Midbrain (tissue), 1 donor: ENCODE measurements at regions not wholly inside any gene's neighbourhood (a gene's known extent, or its start where the extent isn't known, plus 50 kb on each side); places are given as distances from the start of the nearest gene placed in this dataset.
A peak's percentile ranks its signal among the peaks of the same experiment; 100 is the strongest.

Source experiments
- DNase-seq: peaks from one replicate; lab custom pipeline; 2025; lab: John Stamatoyannopoulos, UW

GRCh38 chr1:182193908-182194550 lies 132.5 kb upstream of the ZNF648 start:
- DNase-seq: no peak

DNA sequence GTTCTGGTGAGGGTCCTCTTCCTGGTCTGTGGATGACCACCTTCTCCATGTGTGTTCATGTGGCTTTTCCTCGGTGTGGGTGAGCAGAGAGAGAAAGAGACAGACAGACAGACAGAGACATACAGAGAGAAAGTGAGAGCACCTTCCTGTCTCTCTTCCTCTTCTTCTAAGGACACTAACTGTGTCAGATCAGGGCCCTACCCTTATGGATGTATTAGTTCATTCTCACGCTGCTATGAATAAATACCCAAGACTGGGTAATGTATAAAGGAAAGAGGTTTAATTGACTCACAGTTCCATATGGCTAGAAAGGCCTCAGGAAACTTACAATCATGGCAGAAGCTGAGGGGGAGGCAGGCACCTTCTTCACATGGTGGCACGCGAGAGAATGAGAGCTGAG lies 131.5 kb upstream of the ZNF648 start:
- no peak for DNase-seq

GRCh38 chr1:182192215-182192614 lies 130.7 kb upstream of the ZNF648 start:
- DNase-seq: no peak

DNA sequence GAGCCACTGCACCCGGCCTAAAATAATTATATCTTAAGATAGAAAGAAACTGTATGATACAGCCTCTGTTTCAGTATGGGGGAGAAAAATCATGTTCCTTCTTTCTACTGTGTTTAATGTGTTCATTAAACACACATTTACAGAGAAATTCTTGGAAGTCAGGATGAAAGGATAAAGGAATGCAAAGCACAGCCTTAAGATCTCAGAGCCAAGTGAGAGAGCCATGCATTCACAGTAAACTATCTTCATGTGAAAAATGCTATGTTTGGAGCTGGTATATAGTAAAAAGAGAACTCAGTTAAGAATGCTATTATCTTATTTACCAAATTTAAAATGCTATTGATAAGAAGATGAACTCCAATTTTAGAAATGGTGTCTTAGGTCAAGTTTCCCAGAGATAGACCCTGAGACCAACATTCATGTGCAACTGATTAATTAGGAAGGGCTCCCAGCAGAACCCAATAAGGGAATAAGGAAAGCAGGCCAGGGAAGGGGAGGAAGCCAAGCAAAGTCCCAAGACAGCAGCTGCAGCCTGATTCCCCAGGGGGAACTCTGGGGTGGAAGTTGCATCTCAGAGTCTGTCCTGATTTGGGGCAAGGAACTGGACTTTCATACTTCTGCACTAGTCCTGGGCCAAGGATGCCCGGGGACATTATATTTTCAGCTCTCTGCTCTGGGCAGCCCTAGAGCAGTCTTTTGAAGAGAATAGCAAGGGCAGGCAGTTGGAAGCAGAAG lies 130.0 kb upstream of the ZNF648 start:
- no peak for DNase-seq

DNA sequence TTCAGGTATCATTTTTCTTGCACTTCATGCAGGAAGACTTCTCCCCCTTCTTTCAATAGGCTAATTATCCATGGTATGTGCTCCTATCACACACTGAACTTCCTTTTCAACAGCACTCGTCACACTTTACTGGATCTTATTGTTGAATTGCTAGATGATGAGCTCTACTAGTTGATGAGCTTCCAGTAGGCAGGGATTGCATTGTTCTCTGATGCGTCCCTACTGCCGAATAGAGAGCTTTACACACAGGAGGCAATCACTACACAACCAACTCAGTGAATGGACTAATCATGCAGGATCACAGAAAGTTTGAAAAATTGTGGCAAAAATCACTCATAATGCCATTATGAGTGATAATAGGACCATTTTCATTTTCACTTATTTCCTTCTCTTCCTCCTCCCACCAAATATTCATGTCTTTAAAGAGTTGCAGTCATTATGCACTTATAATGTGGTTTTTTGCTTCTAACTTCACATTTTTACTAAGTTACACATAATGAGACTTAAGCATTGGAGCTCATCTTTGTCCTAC lies 128.1 kb upstream of the ZNF648 start:
- DNase-seq: no peak

GRCh38 chr1:182186757-182187146 lies 125.2 kb upstream of the ZNF648 start:
- no peak for DNase-seq

DNA sequence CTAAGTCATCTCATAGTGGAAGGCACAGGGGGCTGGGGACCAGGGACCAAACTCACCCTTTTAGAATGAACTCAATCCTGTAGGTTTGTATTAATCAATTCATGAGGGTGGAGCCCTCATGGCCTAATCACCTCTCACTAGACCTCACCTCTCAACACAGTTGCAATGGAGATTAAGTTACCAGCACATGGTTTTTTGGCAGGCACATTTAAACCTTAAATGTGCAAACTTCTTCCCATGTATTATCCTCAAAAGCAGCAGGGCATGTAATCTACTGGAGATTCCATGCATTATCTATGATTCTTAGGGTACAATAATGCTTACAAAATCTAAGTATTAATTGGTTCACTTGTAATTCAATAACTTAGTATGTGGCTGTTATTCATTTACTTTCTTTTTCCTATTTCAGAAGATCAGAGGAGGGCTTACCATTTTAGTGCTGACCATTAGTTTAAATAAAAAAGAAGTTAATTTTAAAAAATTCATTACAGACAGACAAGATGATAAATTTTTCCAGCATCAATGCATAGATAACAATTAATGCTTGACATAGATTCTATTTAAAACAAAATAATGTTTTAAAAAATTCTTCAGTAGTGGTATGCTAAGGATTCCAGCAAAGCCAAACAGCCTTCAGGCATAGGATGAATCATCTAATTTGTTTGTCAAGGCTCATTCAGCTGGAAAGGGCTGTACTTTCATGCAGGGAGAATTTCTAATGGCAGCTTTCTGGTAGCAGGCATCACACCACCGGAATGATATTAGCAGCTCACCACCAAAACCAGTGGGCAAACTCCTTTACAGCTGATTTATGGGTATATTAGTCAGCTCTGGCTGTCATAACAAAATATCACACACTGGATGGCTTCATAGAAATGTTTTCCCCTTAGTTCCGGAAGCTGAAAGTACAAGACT lies 124.6 kb upstream of the ZNF648 start:
- DNase-seq: no peak

GRCh38 chr1:182185136-182185535 lies 123.6 kb upstream of the ZNF648 start:
- DNase-seq: no peak

- DNase-seq: no peak
These were observed 122.1 kb upstream of the ZNF648 start for GRCh38 chr1:182183606-182184005.

DNA sequence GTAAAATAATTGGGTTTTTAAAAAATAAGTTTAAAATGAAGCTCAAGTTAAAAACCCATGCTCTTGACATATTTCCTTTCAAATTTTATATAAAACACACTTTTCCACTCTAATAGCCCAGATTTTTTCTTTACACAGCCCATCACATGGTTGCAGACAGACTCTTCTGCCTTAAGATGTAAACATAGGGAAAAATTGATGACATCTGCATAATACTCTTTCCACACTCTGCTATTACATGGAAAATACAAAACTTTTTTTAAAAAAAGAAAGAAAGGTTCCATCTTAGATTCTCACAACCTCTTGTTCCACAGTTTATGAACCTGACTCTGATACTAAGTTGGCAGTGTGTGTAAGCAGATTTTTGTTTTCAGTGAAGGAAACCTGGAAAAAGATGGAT lies 120.8 kb upstream of the ZNF648 start:
- DNase-seq: no peak

DNA sequence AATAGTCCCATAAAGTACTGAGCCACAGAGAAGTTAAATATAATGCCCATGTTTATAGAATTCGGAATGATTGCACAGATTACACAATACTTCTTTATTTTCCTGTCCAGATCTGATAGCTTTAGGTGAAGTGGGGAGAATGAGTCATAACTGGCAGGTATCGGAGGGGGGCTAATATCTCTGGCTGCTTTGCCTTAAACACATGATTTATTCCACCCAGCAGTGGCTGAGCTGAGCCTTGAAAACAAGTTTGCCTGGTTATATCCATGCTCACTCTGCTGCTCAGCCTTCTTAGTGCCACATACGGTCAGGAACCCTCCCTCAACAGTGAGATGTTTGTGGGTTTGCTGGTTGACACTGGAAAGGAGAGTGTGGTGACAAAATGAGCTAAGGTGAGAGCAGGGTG lies 119.7 kb upstream of the ZNF648 start:
- no peak for DNase-seq

GRCh38 chr1:182175361-182175931 lies 113.9 kb upstream of the ZNF648 start:
- no peak for DNase-seq

DNA sequence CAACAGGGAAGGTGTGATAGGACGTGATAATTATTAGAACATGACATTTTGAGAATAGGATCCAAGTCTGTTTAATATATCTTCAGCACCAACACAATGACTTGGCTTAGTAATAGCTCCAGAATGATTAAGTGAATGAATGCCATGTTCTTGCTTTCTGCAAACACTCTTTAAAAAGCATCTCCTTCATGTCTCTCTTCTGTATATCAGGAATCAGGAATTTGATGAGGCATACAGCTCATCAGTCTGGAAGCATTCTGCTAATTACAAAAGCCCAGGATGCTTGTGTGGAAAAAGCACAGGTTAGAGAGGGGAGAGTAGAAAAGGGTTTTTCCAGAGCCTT lies 113.0 kb upstream of the ZNF648 start:
- DNase-seq: no peak

DNA sequence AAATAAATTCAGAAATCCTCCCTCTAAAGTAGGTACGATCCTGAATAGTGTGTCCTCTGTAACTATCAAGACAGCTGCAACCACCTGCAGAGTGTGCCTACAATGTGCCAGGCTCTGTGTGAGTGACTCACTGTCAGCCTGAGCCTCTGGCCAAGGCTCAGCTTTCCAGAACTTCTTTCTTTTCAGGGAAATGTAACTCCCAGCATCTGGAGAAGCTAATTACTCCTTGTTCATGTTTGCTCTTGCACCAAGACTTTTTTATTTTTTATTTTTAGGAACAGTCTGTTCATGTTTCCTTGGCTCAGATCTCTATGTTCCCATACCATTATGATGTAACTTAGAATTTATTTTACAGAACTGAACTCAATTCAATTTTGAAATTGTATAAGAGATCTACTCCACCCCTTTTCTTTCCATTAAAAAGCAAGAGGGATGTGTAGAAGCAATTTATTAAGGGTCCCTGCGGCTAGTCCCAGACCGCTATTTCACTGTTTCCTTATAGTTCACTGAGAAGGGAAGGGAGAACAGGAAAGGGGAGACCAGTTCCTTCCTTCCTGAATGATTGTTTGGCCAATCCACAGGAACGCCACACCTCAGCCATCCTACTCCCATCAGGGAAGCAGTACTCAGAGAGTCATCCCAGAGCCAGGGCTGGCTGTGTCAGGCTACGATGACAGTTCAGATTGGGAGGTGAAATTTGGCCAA lies 112.4 kb upstream of the ZNF648 start:
- no peak for DNase-seq

DNA sequence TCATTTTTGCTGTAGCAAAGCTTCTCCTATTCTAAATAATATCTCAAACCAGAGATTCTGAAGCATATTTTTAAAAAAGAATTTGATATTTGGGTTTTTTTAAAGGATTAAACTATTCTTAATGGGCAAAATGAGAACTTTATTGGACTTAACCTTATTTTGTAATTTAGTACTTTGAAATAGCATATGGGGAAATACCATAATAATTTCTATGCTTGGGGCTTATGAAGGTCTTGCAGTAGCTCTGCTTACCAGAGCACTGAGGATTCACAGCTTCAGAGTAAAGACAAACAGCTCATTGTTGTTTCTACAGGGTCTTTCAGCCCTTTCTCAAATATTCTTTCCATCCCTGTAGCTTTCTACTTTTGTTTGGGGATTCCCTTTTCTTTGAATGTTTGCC lies 111.2 kb upstream of the ZNF648 start:
- no peak for DNase-seq

DNA sequence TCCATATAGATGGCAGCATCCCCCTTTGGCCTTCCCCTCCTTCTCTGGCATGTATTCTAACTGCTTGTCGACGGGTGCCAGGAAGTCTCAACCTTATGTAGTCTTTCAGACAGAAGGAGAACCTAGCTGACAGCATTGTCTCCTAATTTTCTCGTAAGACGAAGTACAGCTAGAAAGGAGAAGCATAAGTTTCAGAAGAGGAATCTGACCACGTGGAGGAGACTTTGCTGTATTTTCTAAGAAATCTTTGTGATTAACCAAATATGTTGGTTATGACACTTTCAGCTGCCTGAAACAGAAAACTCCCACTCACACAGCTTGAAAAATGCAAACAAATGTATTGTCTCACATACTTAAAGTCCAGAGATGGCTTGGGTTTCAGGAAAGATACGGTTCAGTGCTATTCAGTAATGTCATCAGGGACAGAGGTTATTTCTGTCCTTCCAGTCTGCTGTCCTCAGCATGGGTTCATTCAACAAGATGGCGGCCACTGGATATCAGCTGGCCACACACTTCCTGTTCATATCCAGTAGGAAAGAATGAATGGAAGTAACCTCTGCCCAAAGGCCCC lies 109.5 kb upstream of the ZNF648 start:
- DNase-seq: no peak

DNA sequence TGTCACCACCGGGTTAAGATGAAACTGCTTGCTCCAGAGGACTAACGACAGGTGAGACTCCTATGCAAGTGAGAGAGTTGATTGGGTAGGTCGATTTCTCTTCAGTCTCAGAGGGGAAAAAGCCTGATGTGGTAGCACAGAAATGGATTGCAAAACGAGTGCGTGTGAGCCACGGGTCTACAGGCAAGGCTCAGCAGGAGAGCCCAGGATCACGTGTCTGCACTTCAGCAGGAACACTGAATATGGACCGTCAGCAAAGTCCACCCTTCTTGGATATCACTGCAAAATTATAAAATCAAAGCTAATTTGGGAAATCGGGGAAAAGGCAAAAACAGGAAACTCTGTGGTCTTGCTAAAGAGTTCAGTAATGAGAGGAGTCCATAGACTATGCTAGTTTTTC lies 107.7 kb upstream of the ZNF648 start:
- peak; percentile 17 for DNase-seq

DNA sequence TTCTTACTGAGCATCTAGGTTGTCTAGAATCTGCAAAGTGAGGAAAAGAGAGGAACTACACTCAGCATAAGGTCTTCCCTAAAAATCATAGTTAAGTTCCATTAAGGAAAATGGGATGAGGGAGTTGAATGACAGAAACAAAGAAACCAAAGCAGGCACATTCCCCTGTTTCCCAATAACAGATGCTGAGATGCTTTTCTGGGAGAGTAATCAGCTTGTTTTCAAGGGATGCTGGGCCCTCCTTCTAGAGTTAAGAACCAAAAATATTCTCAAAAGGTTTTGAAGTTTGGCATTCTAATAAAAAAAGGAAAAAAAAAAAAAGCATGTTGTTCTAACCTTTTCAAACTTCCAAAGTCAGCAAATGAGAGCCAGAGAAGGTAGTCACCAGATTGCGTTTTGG lies 105.2 kb upstream of the ZNF648 start:
- DNase-seq: no peak

DNA sequence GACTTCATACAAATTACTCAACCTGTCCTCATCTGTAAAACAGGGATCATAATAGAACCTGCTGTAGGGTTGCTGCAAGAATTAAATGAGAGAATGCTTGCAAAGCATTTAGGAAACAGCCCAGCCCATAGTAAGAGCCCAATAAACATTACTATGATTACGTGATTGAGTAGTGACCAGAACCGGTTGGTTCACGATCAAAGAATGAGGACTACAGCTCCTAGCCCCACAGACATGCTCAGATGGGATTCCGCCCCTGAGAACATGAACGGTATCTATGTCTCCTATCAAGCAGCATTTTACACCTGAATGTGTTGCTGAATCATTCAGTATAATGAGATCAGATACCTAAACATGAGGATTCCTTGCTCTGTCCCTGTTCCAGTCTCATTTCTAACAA lies 104.8 kb upstream of the ZNF648 start:
- DNase-seq: no peak

- DNase-seq: peak; percentile 73
These were observed 102.8 kb upstream of the ZNF648 start for GRCh38 chr1:182164273-182164672.

- peak; percentile 73 for DNase-seq
These were observed 102.3 kb upstream of the ZNF648 start for GRCh38 chr1:182163821-182164223.
